Endothelial cell of umbilical vein (primary cell): ENCODE measurements at regions not wholly inside any gene's neighbourhood (a gene's known extent, or its start where the extent isn't known, plus 50 kb on each side); places are given as distances from the start of the nearest gene placed in this dataset.

Experiments used
- BruUV-seq: library from RNA; stranded (reverse); fragments of 400-500 nt; replicated peaks from 2 replicates; lab custom pipeline; 2021; lab: Mats Ljungman, UMichigan
- CTCF ChIA-PET: fragments of 300-600, 350-600 bp; sonication (Branson Sonifier 250); formaldehyde crosslinking; loops from one replicate; lab custom pipeline; 2021; ENCODE audit warnings: antibody characterized with exemption, inconsistent platforms; lab: Charles Lee
- POLR2A ChIA-PET: fragments of 300-600, 350-600 bp; sonication (Branson Sonifier 250); formaldehyde crosslinking; loops from one replicate; lab custom pipeline; 2021; ENCODE audit warnings: antibody characterized with exemption, inconsistent platforms; lab: Charles Lee
- DNase-seq: peaks from one replicate; pipeline ENCODE4 v3.0.0-alpha.2; 2011; ENCODE audit warnings: low read depth, low spot score
- FAIRE-seq: peaks from 2 replicates; lab custom pipeline; 2011; peaks lifted over from hg19 to GRCh38; lab: Jason Lieb, UNC
- H2AFZ ChIP-seq: 2 replicates; pipeline ENCODE4 v1.6.0; 2012; ENCODE audit warnings: low read depth, low read length, control low read depth, inconsistent platforms
- H3K27ac ChIP-seq: 2 replicates; pipeline ENCODE4 v1.5.1; 2011; ENCODE audit warnings: low read depth, mild to moderate bottlenecking, control low read depth, low read length, moderate library complexity; ENCODE audit not compliant: insufficient read depth
- H3K27me3 ChIP-seq, 2 experiments: 2 replicates each; pipeline versions ENCODE4 v1.6.0 to v1.6.1; 2011; ENCODE audit warnings: low read length in 2 of 2, mixed read lengths in 1 of 2; ENCODE audit not compliant: control insufficient read depth in 2 of 2, insufficient read depth in 2 of 2
- H3K36me3 ChIP-seq, 2 experiments: 2 replicates in 1 of 2; 3 replicates in 1 of 2; pipeline ENCODE4 v1.5.1; 2011; ENCODE audit warnings: low read length in 2 of 2, mild to moderate bottlenecking in 1 of 2, moderate library complexity in 1 of 2; ENCODE audit not compliant: control insufficient read depth in 2 of 2, insufficient read depth in 2 of 2; ENCODE audit errors: extremely low read depth in 1 of 2
- H3K4me1 ChIP-seq: 3 replicates; pipeline ENCODE4 v1.5.1; 2011; ENCODE audit warnings: mild to moderate bottlenecking, low read length; ENCODE audit not compliant: control insufficient read depth, insufficient read depth; ENCODE audit errors: extremely low read depth
- H3K4me2 ChIP-seq: 2 replicates; pipeline ENCODE4 v1.6.1; 2011; ENCODE audit warnings: low read length, control low read depth, mixed read lengths; ENCODE audit not compliant: insufficient read depth
- H3K4me3 ChIP-seq, 3 experiments: fragments of 200-600 bp in 1 of 3; sonication (generic), shearing (Covaris generic) in 1 of 3; replicated peaks in 1 of 3; 2 replicates each; pipeline ENCODE4 v1.5.1; 2011 to 2016; ENCODE audit warnings: control low read depth in 3 of 3, low read length in 3 of 3, mild to moderate bottlenecking in 2 of 3, inconsistent platforms in 1 of 3, low read depth in 1 of 3, moderate library complexity in 1 of 3; ENCODE audit not compliant: insufficient read depth in 1 of 3
- H3K79me2 ChIP-seq: 2 replicates; pipeline ENCODE4 v1.6.0; 2012; ENCODE audit warnings: low read length, inconsistent platforms; ENCODE audit not compliant: control insufficient read depth, insufficient read depth
- H3K9ac ChIP-seq: replicated peaks from 2 replicates; pipeline ENCODE3; 2011; ENCODE audit warnings: low read length, control low read depth; ENCODE audit not compliant: insufficient read depth; ENCODE audit errors: extremely low read depth
- H3K9me1 ChIP-seq: replicated peaks from 3 replicates; pipeline ENCODE4 v1.6.0; 2011; ENCODE audit warnings: mild to moderate bottlenecking, low read length; ENCODE audit not compliant: control insufficient read depth, insufficient read depth; ENCODE audit errors: extremely low read depth
- H3K9me3 ChIP-seq: replicated peaks from 2 replicates; pipeline ENCODE4 v1.5.1; 2012; ENCODE audit warnings: low read length, inconsistent platforms; ENCODE audit not compliant: control insufficient read depth, insufficient read depth
- H4K20me1 ChIP-seq: replicated peaks from 2 replicates; pipeline ENCODE3; 2011; ENCODE audit warnings: mild to moderate bottlenecking, low read length; ENCODE audit not compliant: control insufficient read depth, insufficient read depth; ENCODE audit errors: extremely low read depth
- EZH2 ChIP-seq: IDR thresholded peaks from 2 replicates; pipeline ENCODE4 v1.6.1; 2012; ENCODE audit warnings: borderline replicate concordance, low read depth, mild to moderate bottlenecking, moderate library complexity, low read length, inconsistent platforms; ENCODE audit not compliant: severe bottlenecking
- FOS ChIP-seq: IDR thresholded peaks from 2 replicates; pipeline ENCODE4 v1.6.1; 2011; ENCODE audit warnings: mild to moderate bottlenecking, low read length, moderate library complexity, borderline replicate concordance; ENCODE audit not compliant: insufficient read depth
- GATA2 ChIP-seq: IDR thresholded peaks from 2 replicates; pipeline ENCODE4 v1.7.0; 2011; ENCODE audit warnings: low read depth, mild to moderate bottlenecking, moderate library complexity, mixed read lengths, low read length; ENCODE audit not compliant: insufficient read length, insufficient read depth
- JUN ChIP-seq: IDR thresholded peaks from 2 replicates; pipeline ENCODE4 v1.6.1; 2011; ENCODE audit warnings: borderline replicate concordance, low read depth; ENCODE audit not compliant: insufficient read length, insufficient read depth
- MYC ChIP-seq: IDR thresholded peaks from one replicate; pipeline ENCODE4 v1.6.1; 2011; ENCODE audit warnings: mild to moderate bottlenecking, low read depth, low read length
- POLR2A ChIP-seq: IDR thresholded peaks from 2 replicates; pipeline ENCODE4 v1.6.1; 2012; ENCODE audit warnings: low read depth, mild to moderate bottlenecking, control low read depth, low read length
- POLR2AphosphoS5 ChIP-seq: IDR thresholded peaks from 2 replicates; pipeline ENCODE4 v1.6.1; 2012; ENCODE audit warnings: low read depth, mild to moderate bottlenecking, control low read depth, low read length, moderate library complexity; ENCODE audit not compliant: insufficient read depth
- dilution Hi-C: fragments of 300-500 bp; cut with MboI; formaldehyde crosslinking; loops from one replicate; pipeline ENCODE4 v1.15.0; 2019; ENCODE audit warnings: low sequenced_read_pairs; ENCODE audit not compliant: extremely low pct_ligation_motif_present
- intact Hi-C: fragments of 100-400 bp; cut with micrococcal nuclease; formaldehyde crosslinking; loops from one replicate; pipeline ENCODE4 v1.10.0; 2022
- TF ChIP-seq, protein P1 (sequence below): IDR thresholded peaks from 2 replicates; pipeline ENCODE4 v1.6.1; 2011; ENCODE audit not compliant: insufficient read depth, insufficient read length
- TF ChIP-seq, protein P2 (sequence below), 2 donors: IDR thresholded peaks; 1 replicate in 1 of 2; 2 replicates in 1 of 2; pipeline ENCODE4 v1.5.1; 2011; ENCODE audit warnings: low read length in 2 of 2, mild to moderate bottlenecking in 2 of 2, moderate library complexity in 2 of 2, control low read depth in 1 of 2, inconsistent platforms in 1 of 2, low read depth in 1 of 2; ENCODE audit not compliant: insufficient read depth in 1 of 2; ENCODE audit errors: extremely low read depth in 1 of 2

DNA sequence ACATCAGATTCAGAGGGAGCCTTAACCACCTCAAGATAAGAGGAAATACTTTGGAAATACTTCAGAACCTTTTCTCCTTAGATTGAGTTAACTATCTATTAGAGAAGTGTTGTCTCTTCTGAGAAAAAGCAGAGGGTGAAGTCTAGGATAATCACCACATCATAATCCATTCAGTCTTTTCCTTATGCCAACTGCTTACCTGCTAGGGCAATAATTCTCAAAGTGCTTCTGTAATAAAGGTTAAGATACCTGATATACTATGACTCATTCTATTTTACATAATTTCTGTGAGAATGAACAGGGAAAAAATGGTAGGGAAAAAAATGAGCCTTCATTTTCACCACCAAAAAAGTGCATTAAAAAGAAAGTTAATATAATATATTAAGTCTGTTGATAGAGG, 70.1 kb upstream of the LOC128125822 start:
- no peak overlapping the region for H3K27ac ChIP-seq
- dilution Hi-C loops: no loop called here
- BruUV-seq: no TSS peak
- no peak overlapping the region for H3K4me3 ChIP-seq
- H3K9me1 ChIP-seq: no peaks in the 10 kb centered on the region
- H3K27me3 ChIP-seq: no peaks in the 10 kb centered on the region
- FAIRE-seq (no peak), DNase-seq (no peak)
- H3K36me3 ChIP-seq: no peaks in the 10 kb centered on the region
- CTCF ChIA-PET: no interaction called here
- POLR2A ChIA-PET: no interaction called here
- TF ChIP-seq, protein P1, sequence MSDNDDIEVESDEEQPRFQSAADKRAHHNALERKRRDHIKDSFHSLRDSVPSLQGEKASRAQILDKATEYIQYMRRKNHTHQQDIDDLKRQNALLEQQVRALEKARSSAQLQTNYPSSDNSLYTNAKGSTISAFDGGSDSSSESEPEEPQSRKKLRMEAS: no peak
- TF ChIP-seq JUN: no peak
- no peak overlapping the region for H2AFZ ChIP-seq
- no peak overlapping the region for H3K9ac ChIP-seq
- no peaks in the 10 kb centered on the region for H3K4me1 ChIP-seq
- no peaks in the 10 kb centered on the region for H3K79me2 ChIP-seq
- H4K20me1 ChIP-seq: no peaks in the 10 kb centered on the region
- intact Hi-C loops: no loop called here
- no peaks in the 10 kb centered on the region for H3K9me3 ChIP-seq
- H3K4me2 ChIP-seq: no peak overlapping the region

DNA sequence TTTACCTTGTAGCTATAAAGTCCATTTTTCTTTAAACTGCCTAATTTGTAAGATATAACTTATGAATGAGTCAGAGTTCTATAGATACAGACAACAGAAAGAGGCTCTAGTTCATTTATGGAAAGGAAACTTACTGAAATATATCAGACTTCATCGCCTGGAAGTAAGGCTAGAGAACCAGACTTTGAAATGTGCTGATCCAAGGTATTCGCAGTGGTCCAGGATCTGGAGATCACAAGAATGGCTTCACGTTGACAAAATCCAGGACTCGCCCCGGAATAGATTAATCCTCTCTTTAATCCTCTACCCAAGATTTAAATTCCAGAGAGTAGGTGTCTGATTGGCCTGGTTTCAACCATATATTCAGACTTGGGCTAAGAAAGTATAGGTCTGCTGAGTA, 69.1 kb upstream of the LOC128125822 start:
- Histone ChIP-seq H3K36me3 (no peaks in the 10 kb centered on the region), H3K27me3 (no peaks in the 10 kb centered on the region), H3K4me3 (no peak overlapping the region), H3K9me1 (no peaks in the 10 kb centered on the region), H3K9me3 (no peaks in the 10 kb centered on the region), H2AFZ (no peak overlapping the region), H3K27ac (no peak overlapping the region), H3K4me1 (no peaks in the 10 kb centered on the region), H3K79me2 (no peaks in the 10 kb centered on the region), H3K9ac (no peak overlapping the region), H3K4me2 (no peak overlapping the region), H4K20me1 (no peaks in the 10 kb centered on the region)
- BruUV-seq: no TSS peak
- no peak for FAIRE-seq
- DNase-seq: no peak
- intact Hi-C loops: no loop called here
- TF ChIP-seq POLR2AphosphoS5 (no peak), JUN (no peak), FOS (no peak), MYC (no peak), EZH2 (no peak), POLR2A (no peak), GATA2 (no peak)
- TF ChIP-seq, protein P1: no peak
- TF ChIP-seq, protein P2, sequence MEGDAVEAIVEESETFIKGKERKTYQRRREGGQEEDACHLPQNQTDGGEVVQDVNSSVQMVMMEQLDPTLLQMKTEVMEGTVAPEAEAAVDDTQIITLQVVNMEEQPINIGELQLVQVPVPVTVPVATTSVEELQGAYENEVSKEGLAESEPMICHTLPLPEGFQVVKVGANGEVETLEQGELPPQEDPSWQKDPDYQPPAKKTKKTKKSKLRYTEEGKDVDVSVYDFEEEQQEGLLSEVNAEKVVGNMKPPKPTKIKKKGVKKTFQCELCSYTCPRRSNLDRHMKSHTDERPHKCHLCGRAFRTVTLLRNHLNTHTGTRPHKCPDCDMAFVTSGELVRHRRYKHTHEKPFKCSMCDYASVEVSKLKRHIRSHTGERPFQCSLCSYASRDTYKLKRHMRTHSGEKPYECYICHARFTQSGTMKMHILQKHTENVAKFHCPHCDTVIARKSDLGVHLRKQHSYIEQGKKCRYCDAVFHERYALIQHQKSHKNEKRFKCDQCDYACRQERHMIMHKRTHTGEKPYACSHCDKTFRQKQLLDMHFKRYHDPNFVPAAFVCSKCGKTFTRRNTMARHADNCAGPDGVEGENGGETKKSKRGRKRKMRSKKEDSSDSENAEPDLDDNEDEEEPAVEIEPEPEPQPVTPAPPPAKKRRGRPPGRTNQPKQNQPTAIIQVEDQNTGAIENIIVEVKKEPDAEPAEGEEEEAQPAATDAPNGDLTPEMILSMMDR (IDR thresholded peaks at IDR 0.05; ENCODE audit: extremely low read depth in 1 of 2, insufficient read depth in 1 of 2, low read depth in 1 of 2, low read length in 2 of 2): no peak
- dilution Hi-C loops: no loop called here
- ChIA-PET POLR2A (no interaction called here), CTCF (no interaction called here)
